Bone marrow (tissue), 2 donors: ENCODE measurements at regions not wholly inside any gene's neighbourhood (a gene's known extent, or its start where the extent isn't known, plus 50 kb on each side); places are given as distances from the start of the nearest gene placed in this dataset.
A peak's percentile ranks its signal among the peaks of the same experiment; 100 is the strongest.

Experiments used
- DNase-seq, 2 donors: peaks; one replicate each; lab custom pipeline; 2025; lab: John Stamatoyannopoulos, UW

DNA sequence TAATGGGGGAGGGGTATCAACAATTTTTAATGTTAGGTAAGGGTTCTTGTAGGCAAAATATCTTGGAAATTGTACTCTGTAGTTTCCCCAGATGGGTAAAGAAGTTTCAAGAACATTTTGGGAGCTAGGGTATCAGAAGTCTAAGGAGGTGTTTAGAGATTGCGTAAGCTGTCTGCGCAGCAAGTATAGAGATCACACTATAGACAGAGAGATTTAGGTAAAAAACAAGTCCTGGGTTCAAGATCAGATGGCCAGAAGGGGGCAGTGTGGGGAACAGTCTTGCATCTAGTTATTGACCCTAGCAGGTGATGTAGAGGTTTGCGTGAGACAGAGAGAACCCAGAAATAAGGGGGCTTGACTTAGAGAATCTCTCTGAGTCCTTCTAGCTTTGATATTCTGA, 80.8 kb downstream of the S1PR1 start:
- DNase-seq: no peak

DNA sequence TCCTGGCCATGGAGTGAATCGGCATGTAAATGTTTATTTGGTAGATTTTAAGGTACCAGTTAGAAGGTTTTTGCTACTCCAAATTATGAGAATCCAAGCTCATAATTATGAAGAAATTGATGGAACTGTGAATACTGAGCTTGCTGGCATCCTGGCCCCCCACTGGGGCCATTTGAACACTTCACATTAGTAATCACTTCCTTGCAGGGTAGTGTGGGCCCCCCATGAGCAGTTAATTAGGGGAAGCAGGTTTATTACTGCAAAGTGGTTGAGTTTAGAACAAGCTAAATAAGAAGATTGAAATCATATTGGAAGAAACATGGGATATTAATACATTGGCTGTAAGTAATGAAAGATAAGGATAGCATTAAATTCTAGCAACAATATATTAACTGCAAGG, 86.7 kb downstream of the S1PR1 start:
- DNase-seq: no peak

DNA sequence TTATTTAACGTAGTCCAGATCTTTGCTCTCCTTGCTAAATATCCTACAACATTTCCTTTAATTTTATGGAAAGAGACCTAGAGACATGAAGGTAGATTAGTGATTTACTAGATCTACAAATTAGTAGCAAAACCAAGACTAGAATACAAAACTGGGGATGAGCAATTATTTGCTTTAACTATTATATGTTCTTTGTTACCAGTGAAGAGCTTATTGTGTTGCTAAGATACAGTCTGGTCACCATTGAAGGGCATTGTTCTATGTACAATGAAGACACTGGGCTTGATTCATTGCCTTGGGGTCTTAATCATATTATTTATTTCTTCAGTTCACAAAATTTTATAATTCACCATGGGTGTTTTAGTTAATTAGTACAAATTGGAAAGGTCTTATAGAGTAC, 88.3 kb downstream of the S1PR1 start:
- no peak for DNase-seq

DNA sequence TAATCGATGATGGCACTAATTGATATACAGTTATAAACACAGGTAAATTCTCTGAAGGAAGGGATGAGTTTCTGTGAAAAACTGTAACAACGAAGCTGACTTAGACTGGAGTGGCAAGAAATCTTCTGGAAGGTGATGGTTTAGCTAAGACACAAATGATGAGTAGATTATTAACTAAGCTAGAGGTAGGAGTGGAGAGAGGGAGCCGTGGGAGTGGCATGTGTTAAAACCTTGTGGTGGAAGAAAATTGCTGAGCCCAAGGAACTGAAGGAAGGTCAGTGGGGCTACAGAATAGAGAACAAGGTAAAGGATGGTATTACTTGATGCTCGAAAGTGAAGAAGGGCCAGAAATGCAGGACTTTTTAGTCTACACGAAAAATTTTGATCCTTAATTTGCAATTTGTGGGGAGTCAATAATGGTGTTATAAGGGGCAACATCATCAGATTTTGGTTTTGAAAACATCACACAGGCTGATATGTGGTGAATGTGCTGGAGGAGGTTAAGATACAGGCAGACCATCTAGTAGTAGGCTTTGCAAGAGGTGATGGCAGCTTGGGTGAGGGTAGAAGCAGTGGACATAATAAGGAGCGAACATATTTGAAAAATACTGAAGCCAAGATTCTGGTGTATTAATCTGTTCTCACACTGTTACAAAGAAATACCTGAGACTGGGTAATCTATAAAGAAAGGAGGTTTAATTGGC, 93.8 kb downstream of the S1PR1 start:
- no peak for DNase-seq

DNA sequence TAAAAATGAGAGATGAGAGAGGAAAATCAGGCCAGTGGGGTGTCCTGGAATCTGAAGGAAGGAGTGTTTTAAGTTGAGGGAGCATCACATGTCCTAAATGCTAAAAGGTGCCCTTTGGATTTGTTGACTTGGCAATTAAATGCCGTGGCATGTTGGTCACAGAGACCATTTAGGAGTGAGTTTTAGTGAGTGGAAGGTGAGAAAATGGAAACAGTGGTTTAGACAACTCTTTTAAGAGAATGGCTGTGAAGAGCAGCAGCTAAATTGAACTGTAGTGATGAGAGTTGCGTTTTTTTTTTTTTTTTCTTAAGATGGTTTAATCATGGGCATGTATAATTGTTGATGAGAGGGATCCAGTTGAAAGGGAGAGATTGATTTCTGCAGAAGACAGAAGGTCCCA, 95.0 kb downstream of the S1PR1 start:
- DNase-seq: no peak

DNA sequence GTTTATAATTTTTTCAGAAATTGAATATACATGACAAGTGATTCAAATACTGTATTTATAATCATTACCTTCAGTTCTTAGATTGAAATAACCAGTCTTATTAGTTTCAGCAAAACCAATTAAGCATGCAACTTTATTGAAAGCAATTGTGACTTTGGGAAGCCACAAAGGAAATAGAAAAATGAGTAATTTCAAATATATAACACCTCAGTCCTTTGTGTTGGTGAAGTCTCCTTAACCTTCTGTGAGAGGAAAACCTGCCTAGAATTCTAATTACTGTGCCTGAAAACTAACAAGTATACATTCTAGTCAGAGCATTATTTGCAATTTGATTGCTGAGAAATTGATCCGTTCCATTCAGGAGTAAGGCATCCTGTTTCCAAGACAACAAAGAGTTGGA, 95.8 kb downstream of the S1PR1 start:
- no peak for DNase-seq

DNA sequence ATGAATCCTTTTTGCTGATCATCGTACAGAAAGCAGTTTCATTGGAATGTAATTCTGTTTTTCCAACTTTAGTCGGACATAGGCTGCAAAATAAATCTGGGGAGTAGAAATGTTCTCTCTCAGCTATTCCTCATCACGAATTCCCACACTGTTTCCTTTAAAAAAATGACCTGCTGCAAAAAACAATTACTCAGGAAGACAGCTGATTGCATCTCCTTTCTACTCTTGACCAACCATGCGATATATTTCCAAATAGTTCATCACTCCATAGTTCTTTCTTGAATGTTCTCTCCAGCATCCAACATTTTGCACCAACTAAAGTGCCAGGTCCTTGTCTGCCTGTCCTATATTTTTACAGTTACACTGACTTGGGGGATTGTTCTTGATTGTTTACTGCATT, 96.4 kb downstream of the S1PR1 start:
- DNase-seq: no peak

DNA sequence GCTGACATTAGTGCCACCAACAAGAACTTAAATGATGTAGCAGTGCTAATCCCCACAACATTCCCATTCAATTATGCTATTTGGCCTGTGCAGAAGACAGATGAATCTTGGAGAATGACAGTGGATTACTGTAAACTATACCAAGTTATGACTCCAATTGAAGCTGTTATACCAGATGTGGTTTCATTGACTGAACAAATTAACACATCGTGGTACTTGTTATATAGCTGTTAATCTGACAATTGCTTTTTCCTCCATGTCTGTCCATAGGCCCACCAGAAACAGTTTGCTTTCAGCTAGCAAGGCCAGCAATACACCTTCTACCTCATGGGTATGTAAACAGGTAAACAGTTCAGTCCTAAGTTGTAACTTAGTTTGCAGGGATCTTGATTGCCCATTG, 101.1 kb downstream of the S1PR1 start:
- no peak for DNase-seq

DNA sequence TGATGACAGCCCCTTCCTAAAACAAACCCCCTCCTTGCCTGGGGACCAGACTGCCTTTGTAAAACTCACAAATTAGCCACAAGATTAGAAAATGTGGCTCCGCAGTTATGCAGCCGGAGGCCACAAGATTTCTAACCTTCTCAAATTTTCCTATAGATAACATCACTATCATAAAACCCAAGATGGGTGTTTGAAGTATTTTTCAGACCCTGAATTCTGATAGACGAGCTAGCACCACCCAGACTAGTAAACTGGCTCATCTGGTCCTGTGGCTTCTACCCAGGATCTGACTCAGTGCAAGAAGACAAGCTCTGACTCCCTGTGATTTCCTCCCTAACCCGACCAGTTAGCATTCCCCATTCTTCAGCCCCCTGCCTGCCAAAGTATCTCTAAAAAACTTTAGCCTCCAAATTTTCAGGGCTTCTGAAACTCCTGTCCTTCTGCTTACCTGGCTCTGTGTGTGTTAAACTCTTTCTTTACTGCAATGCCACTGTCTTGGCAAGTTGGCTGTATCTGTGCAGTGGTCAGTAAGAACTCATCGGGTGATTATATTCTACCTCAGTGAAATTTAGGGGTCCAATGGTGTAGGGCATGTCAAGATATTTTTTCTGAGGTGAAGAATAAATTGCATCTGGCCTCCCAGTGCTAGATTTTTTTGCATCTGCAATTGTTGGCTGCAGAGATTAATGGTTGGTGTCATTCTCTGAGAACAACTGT, 102.1 kb downstream of the S1PR1 start:
- DNase-seq: no peak

DNA sequence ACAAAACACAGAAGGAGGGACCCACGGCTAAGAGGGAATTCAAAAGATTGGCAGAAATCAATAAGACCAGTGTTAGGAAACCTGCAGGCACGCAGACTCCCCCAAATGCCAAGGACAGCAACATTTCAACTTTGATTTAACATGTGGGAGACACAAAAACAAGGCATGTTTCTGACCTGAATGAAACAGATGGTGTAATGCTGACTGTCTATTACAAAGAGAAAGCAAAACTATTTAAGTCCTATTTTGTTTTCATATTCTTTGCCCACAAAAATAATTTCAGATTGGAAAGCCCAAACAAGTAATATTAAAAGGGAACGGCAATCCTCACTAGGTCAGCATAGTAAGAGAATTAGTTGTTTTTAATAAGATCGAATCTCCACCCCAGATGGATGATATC, 107.9 kb downstream of the S1PR1 start:
- DNase-seq: no peak

DNA sequence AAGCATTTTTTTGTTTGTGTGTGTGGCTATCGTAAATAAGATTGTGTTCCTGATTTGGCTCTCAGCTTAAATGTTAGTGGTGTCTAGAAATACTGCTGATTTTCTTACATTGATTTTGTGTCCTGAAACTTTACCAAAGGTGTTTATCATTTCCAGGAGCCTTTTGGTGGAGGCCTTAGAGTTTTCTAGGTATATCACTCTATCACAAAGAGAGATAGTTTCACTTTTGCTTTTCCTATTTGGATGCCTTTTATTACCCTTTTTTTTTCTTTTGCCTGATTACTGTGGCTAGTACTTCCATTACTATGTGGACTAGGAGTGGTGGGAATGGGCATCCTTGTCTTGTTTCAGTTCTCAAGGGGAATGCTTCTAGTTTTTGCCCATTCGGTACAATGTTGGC, 109.6 kb downstream of the S1PR1 start:
- no peak for DNase-seq

DNA sequence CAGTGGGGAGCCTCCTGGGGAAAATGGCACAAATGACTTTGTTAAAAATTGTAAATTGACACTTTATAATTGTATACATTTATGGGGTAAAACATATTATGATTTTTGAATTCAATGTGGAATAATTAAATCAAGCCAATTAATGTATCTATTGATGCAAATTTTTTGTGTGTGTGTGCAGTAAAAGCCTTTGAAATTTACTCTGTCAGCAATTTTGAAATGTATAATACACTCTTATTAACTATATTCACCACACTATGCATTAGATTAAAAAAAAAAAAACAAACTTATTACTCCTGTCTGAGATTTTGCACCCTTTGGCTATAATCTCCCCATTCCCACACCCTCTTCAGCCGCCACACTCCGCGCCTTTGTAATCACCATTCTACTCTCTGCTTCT, 119.2 kb downstream of the S1PR1 start:
- no peak for DNase-seq

DNA sequence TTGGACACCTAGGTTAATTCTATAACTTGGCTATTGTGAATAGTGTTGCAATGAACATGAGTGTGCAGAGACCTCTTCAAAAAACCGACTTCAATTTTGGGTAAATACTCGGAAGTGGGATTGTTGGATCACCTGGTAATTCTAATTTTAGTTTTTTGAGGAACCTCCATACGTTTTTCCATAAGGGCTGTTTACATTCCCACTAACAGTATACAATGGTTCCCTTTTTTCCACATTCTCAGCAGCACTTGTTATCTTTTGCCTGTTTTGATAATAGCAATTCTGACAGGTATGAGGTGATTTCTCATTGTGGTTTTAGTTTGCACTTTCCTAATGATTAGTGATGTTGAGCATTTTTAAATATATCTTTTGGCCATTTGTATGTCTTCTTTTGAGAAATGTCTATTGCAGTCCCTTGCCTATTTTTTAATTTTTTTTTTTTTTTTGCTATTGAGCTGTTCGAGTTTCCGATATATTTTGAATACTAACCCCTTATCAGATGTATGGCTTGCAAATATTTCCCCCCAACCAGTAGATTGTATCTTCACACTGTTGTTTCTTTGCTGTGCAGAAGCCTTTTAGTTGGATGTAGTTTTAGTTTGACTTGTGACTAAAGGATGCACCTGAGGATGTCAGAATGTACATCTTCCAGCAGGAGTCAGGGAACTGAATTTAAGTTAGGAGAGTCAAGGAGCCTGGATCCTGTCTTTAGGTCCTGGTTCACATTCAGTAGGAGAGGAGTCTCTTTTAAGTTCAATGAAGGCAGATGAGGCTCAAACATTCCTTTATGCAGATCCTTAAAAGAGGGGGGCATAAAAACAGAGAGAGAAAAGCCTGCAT, 120.0 kb downstream of the S1PR1 start:
- no peak for DNase-seq

DNA sequence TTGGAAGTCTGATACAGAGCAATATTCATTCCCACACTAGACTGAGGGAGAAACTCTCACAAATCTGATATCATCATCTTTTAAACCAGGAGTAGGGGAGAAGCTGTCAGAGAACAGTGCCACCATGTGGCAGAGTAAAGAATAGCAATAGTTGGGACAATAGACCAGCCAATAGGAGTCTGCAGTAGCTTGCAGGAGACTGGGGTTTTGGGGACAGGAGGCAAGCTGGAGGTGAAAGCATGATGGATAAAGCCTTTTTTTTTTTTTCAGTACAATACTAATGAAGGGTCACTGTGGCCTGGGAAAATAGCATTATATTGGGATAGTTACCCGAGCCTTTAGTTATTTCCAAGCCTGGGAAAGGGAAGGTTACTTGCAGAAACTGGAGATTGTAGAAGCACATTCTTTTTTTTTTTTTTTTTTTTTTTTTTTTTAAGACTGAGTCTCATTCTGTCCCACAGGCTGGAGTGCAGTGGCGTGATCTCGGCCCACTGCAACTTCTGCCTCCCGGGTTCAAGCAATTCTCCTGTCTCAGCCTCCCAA, 120.7 kb downstream of the S1PR1 start:
- peak in 1 of 2 donors; percentile 96 for DNase-seq

DNA sequence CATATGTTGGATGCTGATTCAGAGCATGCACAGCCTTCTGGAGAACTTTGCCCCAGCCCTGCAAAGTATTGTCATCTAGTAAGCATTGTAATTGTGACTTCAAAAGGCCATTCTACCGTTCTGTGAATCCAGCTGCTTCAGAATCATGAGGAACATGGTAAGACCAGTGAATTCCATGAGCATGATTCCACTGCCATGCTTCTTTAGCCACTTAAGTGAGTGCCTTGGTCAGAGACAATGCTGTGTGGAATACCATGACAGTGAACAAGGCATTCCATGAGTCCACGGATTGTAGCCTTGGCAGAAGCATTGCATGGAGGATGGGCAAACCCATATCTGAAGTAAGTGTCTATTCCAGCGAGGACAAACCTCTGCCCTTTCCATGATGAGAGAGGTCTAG, 123.7 kb downstream of the S1PR1 start:
- DNase-seq: no peak

DNA sequence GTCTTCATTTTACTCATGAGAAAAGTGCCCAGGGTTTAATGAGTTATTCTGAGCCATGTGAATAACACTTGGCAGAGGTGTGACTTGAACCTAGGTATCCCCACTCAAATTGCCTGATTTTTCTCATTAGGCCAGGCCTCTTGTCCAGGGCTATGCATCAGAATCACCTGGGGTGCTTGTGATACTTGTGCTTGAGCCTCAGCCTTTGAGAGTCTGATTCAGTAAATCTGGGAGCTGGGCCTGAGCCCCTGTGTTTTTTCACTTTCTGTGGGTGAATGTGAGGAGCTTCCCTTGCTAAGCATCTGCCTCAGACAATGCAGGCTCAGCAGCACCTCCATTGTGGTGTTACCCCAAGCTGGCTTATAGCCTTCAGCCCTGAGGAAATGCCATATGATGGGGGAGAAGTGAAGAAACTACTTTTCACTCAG, 127.1 kb downstream of the S1PR1 start:
- no peak for DNase-seq

DNA sequence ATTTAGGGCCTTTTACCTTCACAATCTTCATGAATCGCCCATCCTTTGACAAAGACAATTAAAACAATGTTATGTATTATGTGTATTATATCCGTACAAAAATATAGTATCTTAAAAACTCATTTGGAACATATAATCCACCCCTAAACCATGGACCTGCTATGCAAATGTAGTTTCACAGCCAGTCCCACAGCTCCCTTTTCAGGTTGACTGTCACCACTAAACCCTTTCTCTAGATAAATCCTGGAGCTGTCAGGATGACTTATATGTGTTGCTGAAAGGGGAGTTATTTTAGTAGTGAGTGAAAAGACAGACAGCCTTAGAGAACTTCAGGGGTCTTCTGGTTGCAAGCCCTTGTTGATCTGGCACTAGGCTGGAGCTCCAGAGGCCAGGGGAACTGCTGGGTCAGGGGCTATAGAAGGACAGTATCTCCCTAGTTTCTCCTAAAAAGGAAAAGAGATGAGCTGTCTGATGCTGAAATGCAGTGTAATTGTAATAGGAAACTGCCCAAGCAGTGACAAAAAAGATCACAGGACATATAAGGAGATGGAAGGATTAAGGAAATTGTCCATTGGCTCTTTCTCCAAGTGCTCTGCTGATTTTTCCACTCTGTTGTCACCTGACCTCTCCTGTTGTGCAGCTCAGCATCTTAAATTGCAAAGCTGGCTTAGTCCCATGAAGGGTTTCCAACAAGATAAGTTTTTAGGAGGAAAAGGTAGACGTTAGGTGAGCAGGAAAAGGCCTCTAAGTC, 127.7 kb downstream of the S1PR1 start:
- DNase-seq: no peak

DNA sequence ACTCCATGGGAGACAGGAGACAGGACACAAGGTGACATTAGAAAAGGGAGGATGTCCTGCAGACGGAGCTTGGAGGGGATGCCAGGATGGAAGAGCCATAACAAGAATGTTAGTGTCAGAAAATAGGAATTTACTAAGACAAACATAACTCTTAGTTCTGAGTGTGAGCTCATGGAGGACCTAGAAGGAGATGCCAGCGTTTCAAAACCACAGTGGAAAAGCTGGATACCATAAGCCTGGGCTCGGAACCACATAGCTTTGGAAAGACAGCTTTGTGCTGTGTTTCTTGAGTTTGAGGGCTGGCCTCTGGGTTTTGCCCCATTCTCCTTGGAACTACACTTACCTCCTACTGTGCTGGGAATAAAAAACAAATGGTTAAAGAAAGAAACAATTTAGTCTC, 128.4 kb downstream of the S1PR1 start:
- DNase-seq: no peak

DNA sequence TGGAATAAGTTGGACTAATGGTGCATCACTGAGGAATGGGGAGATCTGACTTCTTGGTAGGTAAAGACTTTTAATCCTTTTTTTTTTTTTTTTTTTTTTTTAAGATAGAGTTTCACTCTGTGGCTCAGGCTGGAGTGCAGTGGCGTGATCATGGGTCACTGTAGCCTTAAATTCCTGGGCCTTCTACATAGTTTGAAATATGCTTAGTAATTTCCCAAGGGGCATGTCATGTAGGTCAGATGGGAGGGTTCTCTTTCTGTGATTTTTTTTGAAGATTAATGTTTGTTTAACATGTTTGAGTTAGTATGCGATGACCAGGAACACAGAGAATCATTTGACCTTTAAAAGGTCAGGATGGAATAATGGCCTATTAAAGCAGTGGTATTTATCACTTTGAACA, 129.1 kb downstream of the S1PR1 start:
- no peak for DNase-seq

DNA sequence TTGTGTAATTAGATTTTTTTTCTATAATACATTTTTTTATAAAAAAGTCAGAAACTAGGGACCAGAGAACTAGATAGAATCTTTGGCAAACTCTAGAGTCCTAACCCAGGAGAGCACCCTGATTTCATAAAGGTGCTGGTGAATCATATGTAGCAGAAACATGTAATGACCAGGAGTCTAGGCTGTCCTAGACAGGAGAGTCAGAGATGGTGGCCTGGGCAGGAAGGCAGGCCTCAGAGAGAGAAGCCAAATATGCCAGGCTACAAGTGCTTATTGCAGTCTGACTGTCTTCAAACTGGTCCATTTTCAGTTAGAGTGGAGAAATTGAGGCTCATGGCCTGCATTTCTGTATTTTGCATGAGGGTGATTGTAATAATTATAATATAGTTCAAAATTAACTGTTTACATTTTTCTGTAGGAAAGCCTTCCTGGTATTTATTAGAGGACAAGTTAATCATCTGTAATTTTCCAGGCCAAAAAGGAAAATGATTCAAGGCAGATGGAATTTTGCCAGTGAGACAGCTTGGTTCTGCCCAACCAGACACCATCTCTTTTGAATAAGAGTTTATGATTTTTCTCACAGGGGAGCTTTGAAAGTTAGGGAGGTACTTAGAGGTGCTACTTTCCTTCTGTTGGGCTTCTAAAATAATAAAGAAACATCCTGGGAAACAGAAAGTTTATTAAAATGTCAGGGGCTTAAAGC, 129.8 kb downstream of the S1PR1 start:
- no peak for DNase-seq

DNA sequence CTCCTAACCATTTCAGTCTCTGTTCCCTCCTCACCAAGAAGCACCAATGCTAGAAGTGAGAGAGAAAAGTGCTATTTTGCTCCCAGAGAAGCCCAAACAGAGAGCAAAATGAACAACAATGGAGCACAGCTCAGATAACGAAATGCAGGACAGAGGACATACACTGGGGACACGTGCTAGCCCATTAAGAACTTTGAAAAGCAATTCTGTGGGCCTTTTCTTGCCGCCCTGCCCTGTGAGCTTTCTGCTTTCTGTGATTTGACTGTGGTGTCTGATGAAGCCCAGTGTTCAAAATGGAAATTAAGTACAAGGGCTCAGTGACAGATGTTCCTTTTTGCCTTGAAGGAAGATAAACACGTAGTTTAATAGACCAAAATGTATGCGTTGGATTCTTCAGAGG, 130.8 kb downstream of the S1PR1 start:
- DNase-seq: no peak
